Keratinocyte (primary cell): ENCODE measurements at regions not wholly inside any gene's neighbourhood (a gene's known extent, or its start where the extent isn't known, plus 50 kb on each side); places are given as distances from the start of the nearest gene placed in this dataset.

ENCODE experiments used
- DNase-seq: peaks from one replicate; pipeline ENCODE4 v3.0.0-alpha.2; 2011; ENCODE audit warnings: low read depth, missing footprints, low spot score
- FAIRE-seq: peaks from 2 replicates; lab custom pipeline; 2011; peaks lifted over from hg19 to GRCh38; lab: Jason Lieb, UNC
- H2AFZ ChIP-seq: 2 replicates; pipeline ENCODE4 v1.6.0; 2012; ENCODE audit warnings: low read length, control low read depth, inconsistent platforms; ENCODE audit not compliant: control insufficient read depth
- H3K27ac ChIP-seq: 2 replicates; pipeline ENCODE4 v1.5.1; 2011; ENCODE audit warnings: low read length; ENCODE audit not compliant: control insufficient read depth, insufficient read depth
- H3K27me3 ChIP-seq: 3 replicates; pipeline ENCODE4 v1.6.0; 2011; ENCODE audit warnings: low read length; ENCODE audit not compliant: control insufficient read depth, insufficient read depth; ENCODE audit errors: extremely low read depth
- H3K36me3 ChIP-seq, 2 experiments: 2 replicates in 1 of 2; 3 replicates in 1 of 2; pipeline ENCODE4 v1.5.1; 2011; ENCODE audit warnings: low read length in 2 of 2, mild to moderate bottlenecking in 1 of 2; ENCODE audit not compliant: control insufficient read depth in 2 of 2, insufficient read depth in 2 of 2; ENCODE audit errors: extremely low read depth in 1 of 2
- H3K4me1 ChIP-seq: 3 replicates; pipeline ENCODE4 v1.5.1; 2011; ENCODE audit warnings: low read length; ENCODE audit not compliant: control insufficient read depth, insufficient read depth; ENCODE audit errors: extremely low read depth
- H3K4me2 ChIP-seq: 3 replicates; pipeline ENCODE4 v1.6.0; 2011; ENCODE audit warnings: low read depth, low read length; ENCODE audit not compliant: control insufficient read depth, insufficient read depth; ENCODE audit errors: extremely low read depth
- H3K4me3 ChIP-seq, 3 experiments: fragments of 200-600 bp in 1 of 3; sonication (generic) in 1 of 3; 2 replicates in 2 of 3; 3 replicates in 1 of 3; pipeline ENCODE4 v1.5.1; 2011 to 2016; ENCODE audit warnings: low read length in 3 of 3, mild to moderate bottlenecking in 3 of 3, control low read depth in 2 of 3, inconsistent platforms in 1 of 3, low read depth in 1 of 3, mixed read lengths in 1 of 3, mixed run types in 1 of 3, moderate library complexity in 1 of 3; ENCODE audit not compliant: control insufficient read depth in 2 of 3, insufficient read depth in 2 of 3; ENCODE audit errors: extremely low read depth in 1 of 3
- H3K79me2 ChIP-seq: 2 replicates; pipeline ENCODE4 v1.6.0; 2012; ENCODE audit warnings: low read length; ENCODE audit not compliant: control insufficient read depth, insufficient read depth
- H3K9ac ChIP-seq: 3 replicates; pipeline ENCODE4 v1.6.0; 2011; ENCODE audit warnings: low read length; ENCODE audit not compliant: control insufficient read depth, insufficient read depth; ENCODE audit errors: extremely low read depth
- H3K9me1 ChIP-seq: 3 replicates; pipeline ENCODE4 v1.6.0; 2011; ENCODE audit warnings: low read length; ENCODE audit not compliant: control insufficient read depth, insufficient read depth; ENCODE audit errors: extremely low read depth
- H3K9me3 ChIP-seq: 2 replicates; pipeline ENCODE4 v1.5.1; 2012; ENCODE audit warnings: low read depth, low read length; ENCODE audit not compliant: control insufficient read depth
- H4K20me1 ChIP-seq: 3 replicates; pipeline ENCODE4 v1.6.0; 2011; ENCODE audit warnings: low read length; ENCODE audit not compliant: control insufficient read depth, insufficient read depth; ENCODE audit errors: extremely low read depth
- EZH2 ChIP-seq: IDR thresholded peaks from one replicate; pipeline ENCODE4 v1.6.1; 2012; ENCODE audit warnings: inconsistent platforms, mild to moderate bottlenecking, low read length, moderate library complexity
- dilution Hi-C: fragments of 300-500 bp; cut with MboI; formaldehyde crosslinking; loops from one replicate; pipeline ENCODE4 v1.7.0; 2020; ENCODE audit warnings: low sequenced_read_pairs; ENCODE audit not compliant: extremely low pct_ligation_motif_present
- TF ChIP-seq, protein P1 (sequence below), 3 experiments: IDR thresholded peaks in 1 of 3; conservative IDR thresholded peaks in 1 of 3; optimal IDR thresholded peaks in 1 of 3; 2 replicates in 2 of 3; 3 replicates in 1 of 3; pipeline versions ENCODE3 to v1.5.1; 2011; ENCODE audit warnings: low read length in 3 of 3, mild to moderate bottlenecking in 3 of 3, moderate library complexity in 2 of 3, control low read depth in 1 of 3, inconsistent platforms in 1 of 3; ENCODE audit not compliant: insufficient read depth in 2 of 3; ENCODE audit errors: extremely low read depth in 1 of 3

DNA sequence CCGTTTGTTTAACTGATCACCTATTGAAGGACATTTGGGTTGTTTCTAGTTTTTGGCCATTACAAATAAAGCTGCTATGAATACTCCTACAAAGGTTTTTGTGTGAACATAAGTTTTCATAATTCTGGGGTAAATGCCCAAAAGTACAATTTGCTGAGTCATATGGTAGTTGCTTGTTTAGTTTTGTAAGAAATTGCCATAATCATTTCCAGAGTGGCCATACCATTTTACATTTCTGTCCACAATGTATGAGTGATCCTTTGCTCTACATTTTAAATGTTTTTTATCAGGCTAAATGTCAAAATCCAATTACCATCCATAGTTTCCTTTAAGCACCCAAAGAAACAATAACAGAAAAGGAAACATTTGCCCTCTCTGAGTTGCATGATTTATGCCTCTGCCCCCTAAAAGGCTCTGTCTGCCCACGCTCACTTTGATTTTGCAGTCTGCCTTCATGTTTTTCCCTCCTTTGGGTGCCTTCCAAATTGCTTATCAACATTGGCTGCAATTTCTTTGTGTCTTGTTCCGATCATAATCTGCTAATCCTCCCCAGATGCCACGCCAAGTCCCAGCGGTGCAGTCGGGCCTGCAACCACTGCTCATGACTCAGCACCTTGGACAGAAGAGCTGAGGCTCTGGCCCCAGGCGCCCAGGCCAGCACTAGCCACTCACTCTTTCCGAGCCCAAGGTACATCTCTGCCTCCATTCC, 339.2 kb downstream of the PIK3R1 start:
- FAIRE-seq (no peak), DNase-seq (no peak)
- no peak overlapping the region for H2AFZ ChIP-seq
- no peaks in the 10 kb centered on the region for H3K79me2 ChIP-seq
- no peak overlapping the region for H3K4me3 ChIP-seq
- H4K20me1 ChIP-seq: no peaks in the 10 kb centered on the region
- no peak overlapping the region for H3K4me2 ChIP-seq
- H3K9ac ChIP-seq: no peak overlapping the region
- dilution Hi-C loops: no loop called here
- H3K9me3 ChIP-seq: no peaks in the 10 kb centered on the region
- no peak overlapping the region for H3K27ac ChIP-seq
- H3K9me1 ChIP-seq: peaks cover 3% of the 10 kb centered on the region
- H3K36me3 ChIP-seq: no peaks in the 10 kb centered on the region
- H3K4me1 ChIP-seq: peaks cover 16% of the 10 kb centered on the region
- no peak for TF ChIP-seq EZH2
- TF ChIP-seq, protein P1, sequence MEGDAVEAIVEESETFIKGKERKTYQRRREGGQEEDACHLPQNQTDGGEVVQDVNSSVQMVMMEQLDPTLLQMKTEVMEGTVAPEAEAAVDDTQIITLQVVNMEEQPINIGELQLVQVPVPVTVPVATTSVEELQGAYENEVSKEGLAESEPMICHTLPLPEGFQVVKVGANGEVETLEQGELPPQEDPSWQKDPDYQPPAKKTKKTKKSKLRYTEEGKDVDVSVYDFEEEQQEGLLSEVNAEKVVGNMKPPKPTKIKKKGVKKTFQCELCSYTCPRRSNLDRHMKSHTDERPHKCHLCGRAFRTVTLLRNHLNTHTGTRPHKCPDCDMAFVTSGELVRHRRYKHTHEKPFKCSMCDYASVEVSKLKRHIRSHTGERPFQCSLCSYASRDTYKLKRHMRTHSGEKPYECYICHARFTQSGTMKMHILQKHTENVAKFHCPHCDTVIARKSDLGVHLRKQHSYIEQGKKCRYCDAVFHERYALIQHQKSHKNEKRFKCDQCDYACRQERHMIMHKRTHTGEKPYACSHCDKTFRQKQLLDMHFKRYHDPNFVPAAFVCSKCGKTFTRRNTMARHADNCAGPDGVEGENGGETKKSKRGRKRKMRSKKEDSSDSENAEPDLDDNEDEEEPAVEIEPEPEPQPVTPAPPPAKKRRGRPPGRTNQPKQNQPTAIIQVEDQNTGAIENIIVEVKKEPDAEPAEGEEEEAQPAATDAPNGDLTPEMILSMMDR (optimal IDR thresholded peaks at IDR 0.05 in 1 of 3, IDR thresholded peaks at IDR 0.05 in 1 of 3, conservative IDR thresholded peaks at IDR 0.05 in 1 of 3; ENCODE audit: extremely low read depth in 1 of 3, insufficient read depth in 2 of 3, low read length in 3 of 3): no peak
- H3K27me3 ChIP-seq: no peaks in the 10 kb centered on the region

DNA sequence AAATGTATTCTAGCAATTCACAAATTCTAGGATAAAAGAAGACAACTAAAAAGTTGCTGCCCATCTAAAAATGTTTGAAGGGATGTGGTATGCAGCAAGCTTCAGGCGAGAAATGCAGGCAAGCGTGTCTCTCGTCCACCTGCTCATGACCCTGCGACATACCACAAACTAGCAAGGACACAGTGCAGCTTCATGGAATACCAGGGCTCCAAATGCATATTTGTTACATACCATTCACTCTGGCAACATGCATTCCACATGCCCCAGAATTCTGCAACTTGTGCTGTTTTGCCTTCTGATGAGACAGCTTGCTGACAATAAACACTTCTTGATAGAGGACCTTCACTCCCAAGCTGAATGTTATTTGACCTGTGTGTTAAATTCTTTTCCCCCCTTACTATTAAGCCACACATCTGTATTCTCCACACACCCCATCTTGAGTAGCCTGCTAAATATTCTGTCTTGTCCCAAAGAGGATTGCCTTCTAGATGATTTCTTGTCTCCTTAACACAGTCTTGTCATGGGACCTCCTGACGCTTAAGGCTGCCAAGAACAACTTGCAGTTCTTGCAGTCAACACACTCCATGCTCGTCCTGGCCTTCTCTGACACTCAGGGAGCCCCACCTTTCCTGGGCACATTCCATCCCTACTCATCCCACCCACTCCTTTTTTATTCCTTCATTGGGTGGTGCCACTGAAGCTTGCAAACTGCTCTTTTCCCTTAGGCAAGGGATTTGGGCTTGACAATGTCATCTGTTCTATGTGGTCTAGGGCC, 340.5 kb downstream of the PIK3R1 start:
- H3K9me3 ChIP-seq: no peaks in the 10 kb centered on the region
- no peak overlapping the region for H3K9ac ChIP-seq
- peaks cover 16% of the 10 kb centered on the region for H3K4me1 ChIP-seq
- DNase-seq (no peak), FAIRE-seq (peak; percentile 17)
- dilution Hi-C loops: no loop called here
- H3K27me3 ChIP-seq: no peaks in the 10 kb centered on the region
- H4K20me1 ChIP-seq: no peaks in the 10 kb centered on the region
- H3K4me2 ChIP-seq: no peak overlapping the region
- no peak overlapping the region for H2AFZ ChIP-seq
- no peaks in the 10 kb centered on the region for H3K79me2 ChIP-seq
- TF ChIP-seq, protein P1 (optimal IDR thresholded peaks at IDR 0.05 in 1 of 3, IDR thresholded peaks at IDR 0.05 in 1 of 3, conservative IDR thresholded peaks at IDR 0.05 in 1 of 3; ENCODE audit: extremely low read depth in 1 of 3, insufficient read depth in 2 of 3, low read length in 3 of 3): no peak
- no peak for TF ChIP-seq EZH2
- peaks cover 3% of the 10 kb centered on the region for H3K9me1 ChIP-seq
- no peak overlapping the region for H3K27ac ChIP-seq
- no peak overlapping the region for H3K4me3 ChIP-seq
- H3K36me3 ChIP-seq: no peaks in the 10 kb centered on the region
